HG02973 (cell line): ENCODE measurements at regions not wholly inside any gene's neighbourhood (a gene's known extent, or its start where the extent isn't known, plus 50 kb on each side); places are given as distances from the start of the nearest gene placed in this dataset.

Experiments used
- ATAC-seq: cut with Tn5 transposase; IDR thresholded peaks from one replicate; pipeline ENCODE4 v1.9.1; 2021; ENCODE audit warnings: moderate library complexity; ENCODE audit not compliant: unreplicated experiment

DNA sequence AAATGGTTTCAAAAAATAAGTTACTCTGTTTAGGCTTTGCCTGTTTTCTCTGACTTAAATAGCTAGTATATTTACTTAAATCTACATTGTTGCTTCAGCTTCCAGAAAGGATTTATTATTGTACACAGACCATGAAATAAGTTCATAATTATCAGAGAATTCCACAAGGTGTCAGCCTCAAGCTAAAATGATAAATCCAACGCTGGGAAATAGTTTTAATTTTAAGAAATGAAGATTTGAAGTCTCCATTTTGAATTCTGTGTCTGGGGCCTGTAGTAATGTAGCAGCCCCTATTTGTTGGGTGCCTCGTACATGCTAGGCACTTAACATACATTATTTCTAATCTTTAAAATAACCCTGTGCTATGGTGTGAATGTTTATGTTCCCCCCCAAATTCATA lies 92.6 kb upstream of the KCNMB2 start:
- ATAC-seq: no peak

GRCh38 chr3:178445139-178445538 lies 91.1 kb upstream of the KCNMB2 start:
- ATAC-seq: no peak

DNA sequence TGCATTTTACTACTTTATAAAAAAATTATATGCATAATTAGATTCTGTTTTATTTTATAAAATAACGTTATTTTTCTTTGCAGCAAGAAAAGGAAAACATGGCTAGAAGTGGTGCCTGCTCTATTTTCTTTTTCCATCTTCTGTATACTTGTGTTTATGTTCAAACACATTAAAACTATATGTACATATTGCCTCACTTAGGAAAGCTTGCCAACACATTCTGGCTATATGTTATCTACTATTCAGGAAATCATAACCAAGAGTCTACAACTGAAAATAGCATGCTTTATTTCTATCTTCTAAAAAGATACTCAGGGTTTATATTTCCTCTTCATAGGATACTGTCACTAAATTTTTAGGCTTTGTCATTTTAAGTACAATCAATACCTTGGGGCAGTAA lies 90.2 kb upstream of the KCNMB2 start:
- ATAC-seq: no peak

- no peak for ATAC-seq
These were observed 85.8 kb upstream of the KCNMB2 start for GRCh38 chr3:178450476-178450875.

- no peak for ATAC-seq
These were observed 84.4 kb upstream of the KCNMB2 start for GRCh38 chr3:178451799-178452198.

DNA sequence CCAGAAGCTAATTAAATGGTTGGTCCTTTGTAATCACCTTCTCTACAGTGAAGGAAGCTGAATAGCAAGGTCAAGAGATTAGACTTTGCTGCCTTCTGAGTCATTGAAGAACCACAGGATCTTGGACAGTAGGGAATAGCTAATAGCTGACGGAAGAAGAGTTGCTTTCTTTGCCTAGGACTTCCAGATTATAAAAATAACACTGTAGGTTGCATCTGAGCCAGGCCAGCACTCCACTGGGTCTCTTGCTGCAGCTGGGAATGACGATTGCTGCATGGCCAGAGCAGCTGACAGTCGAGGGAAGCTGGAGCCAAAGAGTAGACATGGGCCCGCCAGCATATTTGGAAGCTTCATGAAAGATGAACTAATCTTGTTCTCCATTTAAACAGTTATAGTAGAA lies 81.5 kb upstream of the KCNMB2 start:
- no peak for ATAC-seq

- ATAC-seq: no peak
These were observed 81.0 kb upstream of the KCNMB2 start for GRCh38 chr3:178455226-178455625.

- ATAC-seq: no peak
These were observed 80.3 kb upstream of the KCNMB2 start for GRCh38 chr3:178455946-178456345.

DNA sequence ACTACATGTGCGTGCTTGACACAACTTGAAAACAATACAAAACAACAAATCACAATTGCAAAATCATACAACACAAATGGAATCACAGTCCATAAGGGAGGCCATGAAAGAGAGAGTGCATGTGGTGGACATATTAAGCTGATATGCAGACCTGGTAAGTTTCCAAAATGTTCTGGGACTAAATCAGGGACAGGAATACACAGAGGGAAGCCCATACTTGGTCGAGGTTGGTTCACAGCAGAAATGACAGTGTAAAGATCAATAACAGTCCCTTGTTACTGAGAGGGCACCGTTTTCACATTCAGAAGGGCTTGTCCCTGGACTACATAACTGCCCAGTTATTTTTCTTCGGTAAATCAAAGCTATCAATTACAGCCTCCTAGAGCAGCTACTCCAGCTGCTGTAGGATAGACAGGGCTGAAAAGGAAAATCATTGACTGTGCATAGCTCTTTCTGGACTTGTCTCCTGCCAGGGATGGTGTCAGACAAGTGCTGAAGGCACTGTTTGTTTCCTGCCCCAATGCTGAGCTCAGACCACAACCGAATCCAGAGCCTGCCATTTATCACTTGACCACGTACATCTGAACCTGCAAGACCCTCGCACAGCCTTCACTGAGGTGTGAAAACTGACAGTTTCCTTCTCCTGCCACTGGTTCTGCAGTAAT lies 79.5 kb upstream of the KCNMB2 start:
- ATAC-seq: no peak

DNA sequence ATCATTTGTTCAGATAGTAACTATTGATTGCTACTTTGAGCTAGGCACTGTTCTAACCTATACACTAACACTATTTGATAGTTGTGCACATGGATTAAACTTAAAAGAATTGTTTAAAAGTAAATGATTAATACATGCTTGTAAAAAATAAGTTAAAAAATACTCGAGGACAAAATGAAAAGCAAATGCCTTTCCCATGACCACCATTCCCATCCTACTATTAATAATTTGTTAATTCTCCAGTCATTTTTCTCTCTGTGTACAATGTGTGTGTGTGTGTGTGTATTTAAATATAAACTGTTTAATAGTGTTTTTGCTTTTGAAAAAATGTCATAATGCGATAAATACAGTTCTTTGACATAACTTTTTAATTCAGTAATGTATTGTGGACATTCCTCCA lies 78.7 kb upstream of the KCNMB2 start:
- ATAC-seq: no peak

DNA sequence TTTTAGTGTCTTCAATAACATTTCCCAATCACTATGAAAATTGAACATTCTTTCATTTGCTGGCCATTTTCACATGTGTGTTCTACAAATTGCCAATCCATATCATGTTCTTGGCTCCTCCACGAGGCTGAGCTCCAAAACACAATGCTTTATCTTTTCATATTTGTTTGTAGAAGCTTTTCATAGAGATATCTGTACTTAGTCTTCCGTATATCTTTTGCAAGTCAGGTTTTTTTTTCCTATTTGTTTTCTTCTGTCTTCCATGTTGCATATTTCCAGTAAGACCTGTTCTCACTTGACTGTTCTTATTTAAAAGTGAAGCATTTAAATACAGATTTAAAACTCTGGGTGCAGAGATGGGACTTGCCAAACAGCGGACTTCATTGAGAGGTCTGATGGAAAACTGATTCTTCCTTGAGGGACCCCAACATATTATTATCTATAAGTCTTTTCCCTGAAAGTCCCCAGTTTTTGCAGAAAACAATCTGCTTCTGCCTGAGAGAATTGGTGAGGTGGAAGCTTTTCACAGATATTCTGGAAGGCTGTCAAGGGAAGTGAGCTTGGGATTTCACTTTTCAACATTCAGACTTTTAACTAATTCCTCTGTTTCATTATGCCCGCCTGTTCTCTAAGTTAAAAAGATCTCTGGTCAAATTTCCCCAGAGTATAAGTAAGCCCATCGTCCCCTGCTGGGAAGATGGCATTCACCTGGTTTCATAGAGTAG lies 77.8 kb upstream of the KCNMB2 start:
- no peak for ATAC-seq

- ATAC-seq: no peak
These were observed 77.2 kb upstream of the KCNMB2 start for GRCh38 chr3:178459038-178459410.

DNA sequence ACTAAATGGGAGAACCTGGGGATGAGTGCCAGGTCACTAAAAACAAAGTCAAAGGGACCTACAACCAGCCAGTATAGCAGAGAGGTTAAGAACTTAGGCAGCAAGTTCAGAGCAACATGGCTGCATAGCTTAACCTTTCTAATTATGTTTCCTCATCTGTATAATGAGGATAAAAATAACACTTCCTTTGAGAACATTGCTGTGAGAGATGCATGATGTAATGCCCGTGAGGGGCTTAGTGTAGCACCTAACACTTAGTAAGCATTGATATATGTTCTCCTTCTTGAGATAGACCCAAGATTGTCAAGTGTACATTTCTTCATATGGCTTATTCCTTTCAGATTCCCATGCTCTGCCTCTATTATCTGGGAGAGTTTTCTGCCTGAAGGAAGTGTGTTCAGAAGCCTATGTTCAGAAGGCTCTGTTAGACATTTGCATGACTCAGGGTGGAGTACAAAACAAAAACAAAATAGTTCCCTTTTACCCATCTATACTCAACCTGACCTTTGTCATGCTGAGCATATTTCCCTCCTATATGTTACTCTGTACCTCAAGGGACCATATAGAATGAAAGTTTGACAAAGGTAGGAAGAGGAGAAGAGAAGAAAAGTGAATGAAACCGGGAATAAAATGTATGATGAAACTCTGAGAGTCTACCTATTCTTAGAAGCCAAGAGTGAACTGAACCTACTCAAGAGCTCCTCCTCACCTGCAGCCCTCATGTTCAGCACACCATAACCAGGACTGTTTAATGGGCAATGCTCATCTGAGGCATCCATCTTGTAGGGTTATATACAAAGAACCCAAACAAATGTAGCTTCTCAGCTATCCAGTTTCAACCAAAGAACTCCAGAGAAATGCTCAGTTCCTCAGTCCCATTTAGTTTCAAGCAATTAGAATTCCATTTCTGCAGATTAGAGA lies 70.7 kb upstream of the KCNMB2 start:
- ATAC-seq: no peak

DNA sequence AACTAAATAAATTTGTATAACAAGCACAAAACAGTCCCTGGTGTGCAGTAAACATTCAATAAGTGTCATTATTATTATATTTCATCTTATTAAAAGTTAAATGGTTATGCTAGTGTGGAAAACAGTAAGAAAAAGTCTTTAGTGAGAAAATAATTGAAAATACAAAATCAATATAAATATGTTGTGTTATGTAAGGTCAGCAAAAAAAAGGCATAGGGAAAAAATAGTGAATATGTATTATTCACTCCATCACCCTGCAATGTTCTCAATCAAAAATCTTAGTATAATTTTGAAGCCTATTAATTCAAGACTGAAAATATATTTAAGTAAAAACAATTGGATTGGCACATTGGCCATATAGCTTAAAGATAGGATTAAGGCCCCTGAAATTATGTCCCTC lies 63.3 kb upstream of the KCNMB2 start:
- ATAC-seq: no peak

GRCh38 chr3:178474526-178474925 lies 61.7 kb upstream of the KCNMB2 start:
- ATAC-seq: no peak

DNA sequence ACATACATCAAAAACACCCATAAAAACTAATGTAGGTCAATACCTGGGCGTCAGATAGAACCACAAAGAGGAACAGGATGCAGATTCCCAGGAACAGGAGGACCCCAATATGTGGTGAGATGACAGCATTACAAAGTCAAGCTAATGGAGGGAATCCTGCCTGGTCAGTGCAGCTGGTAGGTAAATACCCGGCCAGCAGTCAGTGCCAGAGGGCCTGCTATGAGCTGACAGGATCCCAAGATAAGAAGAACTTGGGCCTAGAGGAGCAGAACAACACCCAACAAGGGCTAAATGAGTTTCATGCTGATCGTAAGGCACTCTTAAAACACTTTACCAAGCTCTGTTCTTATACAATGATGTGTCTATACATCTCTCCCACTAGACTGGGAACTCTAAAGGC lies 61.2 kb upstream of the KCNMB2 start:
- ATAC-seq: no peak

- ATAC-seq: no peak
These were observed 59.4 kb upstream of the KCNMB2 start for GRCh38 chr3:178476886-178477285.

DNA sequence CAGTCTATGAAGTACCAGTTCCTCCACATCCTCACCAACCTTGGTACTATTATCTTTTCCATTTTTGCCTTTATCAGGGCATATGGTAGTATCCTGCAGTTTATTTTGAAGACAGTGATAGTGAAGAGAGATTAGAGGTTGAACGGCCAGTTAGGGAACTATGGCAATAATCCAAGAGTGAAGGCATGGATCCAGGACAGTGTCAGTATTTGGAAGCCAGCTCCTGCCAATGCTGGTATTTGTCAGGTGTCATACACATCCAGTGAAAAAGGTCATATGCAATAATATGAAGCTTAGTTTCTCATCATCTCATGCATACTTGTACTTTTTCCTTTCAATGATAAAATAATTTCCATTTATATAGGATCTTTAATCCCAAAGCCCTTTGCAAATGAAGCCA lies 56.8 kb upstream of the KCNMB2 start:
- no peak for ATAC-seq

- ATAC-seq: no peak
These were observed 56.4 kb upstream of the KCNMB2 start for GRCh38 chr3:178479860-178480259.

- ATAC-seq: peak; percentile 5
These were observed 56.0 kb upstream of the KCNMB2 start for GRCh38 chr3:178480274-178480673.

DNA sequence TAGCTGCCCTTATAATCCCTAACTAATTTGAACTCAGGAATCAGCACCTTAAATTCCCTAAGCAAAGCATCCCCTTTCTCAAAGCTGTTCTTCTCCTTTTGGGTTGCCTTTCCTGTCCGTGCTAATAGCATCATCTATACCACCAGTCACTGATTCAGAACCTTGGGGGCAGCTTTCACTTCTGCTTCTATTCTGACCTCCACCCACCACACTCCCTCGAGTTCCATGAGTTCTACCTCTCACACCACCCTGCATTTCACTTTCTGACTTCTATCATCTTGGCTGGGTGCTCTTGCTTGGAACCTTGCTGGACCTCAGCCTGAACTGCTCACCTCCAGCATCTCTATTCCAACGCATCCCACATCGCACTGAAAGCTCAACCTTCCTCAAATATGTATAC lies 55.4 kb upstream of the KCNMB2 start:
- ATAC-seq: peak; percentile 100

GRCh38 chr3:178482981-178483380 lies 53.3 kb upstream of the KCNMB2 start:
- no peak for ATAC-seq
